Right atrium auricular region (tissue), 2 donors: ENCODE measurements at regions not wholly inside any gene's neighbourhood (a gene's known extent, or its start where the extent isn't known, plus 50 kb on each side); places are given as distances from the start of the nearest gene placed in this dataset.

Experiments
- DNase-seq: peaks from one replicate; pipeline ENCODE4 v3.0.0-alpha.2; 2019; ENCODE audit warnings: low spot score
- H3K27ac ChIP-seq, 2 donors: fragments of 200-600 bp; sonication (generic); 1 replicate in 1 of 2; 2 replicates in 1 of 2; pipeline ENCODE4 v1.5.1; 2016 to 2019
- H3K27me3 ChIP-seq, 2 donors: fragments of 200-600 bp; sonication (generic); one replicate each; pipeline versions ENCODE4 v1.5.1 to v1.6.0; 2017 to 2019
- H3K36me3 ChIP-seq: fragments of 200-600 bp; sonication (generic); one replicate; pipeline ENCODE4 v1.5.1; 2016
- H3K4me1 ChIP-seq, 2 donors: fragments of 200-600 bp; sonication (generic); one replicate each; pipeline versions ENCODE4 v1.5.1 to v1.6.0; 2017 to 2019
- H3K4me3 ChIP-seq, 2 donors: fragments of 200-600 bp; sonication (generic); 1 replicate in 1 of 2; 2 replicates in 1 of 2; pipeline ENCODE4 v1.5.1; 2017 to 2019; ENCODE audit warnings: mild to moderate bottlenecking in 1 of 2, moderate library complexity in 1 of 2
- H3K9me3 ChIP-seq, 2 donors: fragments of 200-600 bp; sonication (generic); one replicate each; pipeline ENCODE4 v1.5.1; 2019
- TF ChIP-seq, protein P1 (sequence below), 2 donors: fragments of 200-600 bp; sonication (generic); IDR thresholded peaks; one replicate each; pipeline ENCODE4 v1.5.1; 2019; ENCODE audit warnings: antibody characterized with exemption in 2 of 2

GRCh38 chr4:129420637-129421036, 324.7 kb downstream of the C4orf33 start:
- TF ChIP-seq, protein P1, sequence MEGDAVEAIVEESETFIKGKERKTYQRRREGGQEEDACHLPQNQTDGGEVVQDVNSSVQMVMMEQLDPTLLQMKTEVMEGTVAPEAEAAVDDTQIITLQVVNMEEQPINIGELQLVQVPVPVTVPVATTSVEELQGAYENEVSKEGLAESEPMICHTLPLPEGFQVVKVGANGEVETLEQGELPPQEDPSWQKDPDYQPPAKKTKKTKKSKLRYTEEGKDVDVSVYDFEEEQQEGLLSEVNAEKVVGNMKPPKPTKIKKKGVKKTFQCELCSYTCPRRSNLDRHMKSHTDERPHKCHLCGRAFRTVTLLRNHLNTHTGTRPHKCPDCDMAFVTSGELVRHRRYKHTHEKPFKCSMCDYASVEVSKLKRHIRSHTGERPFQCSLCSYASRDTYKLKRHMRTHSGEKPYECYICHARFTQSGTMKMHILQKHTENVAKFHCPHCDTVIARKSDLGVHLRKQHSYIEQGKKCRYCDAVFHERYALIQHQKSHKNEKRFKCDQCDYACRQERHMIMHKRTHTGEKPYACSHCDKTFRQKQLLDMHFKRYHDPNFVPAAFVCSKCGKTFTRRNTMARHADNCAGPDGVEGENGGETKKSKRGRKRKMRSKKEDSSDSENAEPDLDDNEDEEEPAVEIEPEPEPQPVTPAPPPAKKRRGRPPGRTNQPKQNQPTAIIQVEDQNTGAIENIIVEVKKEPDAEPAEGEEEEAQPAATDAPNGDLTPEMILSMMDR (IDR thresholded peaks at IDR 0.05): no peak
- H3K4me1 ChIP-seq: no peaks in the 10 kb centered on the region
- H3K27ac ChIP-seq: no peak overlapping the region
- DNase-seq: no peak
- H3K9me3 ChIP-seq: no peaks in the 10 kb centered on the region
- no peaks in the 10 kb centered on the region for H3K36me3 ChIP-seq
- H3K4me3 ChIP-seq: no peak overlapping the region
- no peaks in the 10 kb centered on the region for H3K27me3 ChIP-seq

- Histone ChIP-seq H3K4me3 (no peak overlapping the region), H3K4me1 (no peaks in the 10 kb centered on the region), H3K27me3 (no peaks in the 10 kb centered on the region), H3K27ac (no peak overlapping the region), H3K36me3 (no peaks in the 10 kb centered on the region), H3K9me3 (no peaks in the 10 kb centered on the region)
- TF ChIP-seq, protein P1 (IDR thresholded peaks at IDR 0.05): no peak
- no peak for DNase-seq
Observed at GRCh38 chr4:129422277-129422676, 326.3 kb downstream of the C4orf33 start.

DNA sequence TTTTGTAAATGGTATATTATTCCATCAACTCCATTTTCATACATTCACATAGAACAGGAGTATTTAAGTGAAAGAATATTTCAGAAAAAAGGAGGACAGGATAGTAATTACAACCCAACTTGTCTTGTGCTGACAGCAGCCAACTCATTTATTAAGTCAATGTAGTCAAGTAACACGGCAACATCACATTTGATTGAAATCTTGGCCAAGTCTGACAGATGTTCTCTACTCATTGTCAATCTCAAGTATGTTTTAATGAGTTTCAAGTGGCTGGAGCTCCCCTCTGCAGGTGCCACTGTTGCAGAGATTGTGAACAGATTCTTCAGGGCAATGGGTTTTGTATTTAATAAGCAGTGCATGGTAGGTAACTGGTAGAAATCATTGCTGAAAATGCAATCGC, 332.5 kb downstream of the C4orf33 start:
- H3K36me3 ChIP-seq: no peaks in the 10 kb centered on the region
- no peaks in the 10 kb centered on the region for H3K27me3 ChIP-seq
- no peaks in the 10 kb centered on the region for H3K9me3 ChIP-seq
- no peak for DNase-seq
- TF ChIP-seq, protein P1 (IDR thresholded peaks at IDR 0.05): no peak
- no peaks in the 10 kb centered on the region for H3K4me1 ChIP-seq
- no peak overlapping the region for H3K4me3 ChIP-seq
- H3K27ac ChIP-seq: no peak overlapping the region

GRCh38 chr4:129429581-129430320, 333.8 kb downstream of the C4orf33 start:
- Histone ChIP-seq H3K4me3 (no peak overlapping the region), H3K27me3 (no peaks in the 10 kb centered on the region), H3K27ac (no peak overlapping the region), H3K36me3 (no peaks in the 10 kb centered on the region), H3K4me1 (no peaks in the 10 kb centered on the region), H3K9me3 (no peaks in the 10 kb centered on the region)
- TF ChIP-seq, protein P1 (IDR thresholded peaks at IDR 0.05): no peak
- DNase-seq: no peak

DNA sequence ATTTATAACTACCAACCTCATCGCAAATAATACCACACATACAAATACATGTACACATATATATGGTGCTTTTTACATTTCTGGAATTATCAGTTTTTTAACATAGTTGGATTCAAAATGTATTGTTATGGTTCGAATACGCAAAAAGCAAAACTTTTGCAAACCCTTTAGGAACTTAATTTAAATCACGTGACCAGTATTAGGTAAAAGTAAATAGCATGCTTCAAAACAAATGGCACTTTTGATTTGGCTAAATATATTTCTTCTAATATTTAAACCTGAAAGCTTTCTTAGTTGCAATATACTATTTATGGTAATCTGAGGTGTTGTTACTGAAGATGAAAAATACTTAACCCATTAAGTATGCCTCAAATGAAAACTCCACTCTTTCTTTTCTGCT, 341.4 kb downstream of the C4orf33 start:
- no peak for DNase-seq
- Histone ChIP-seq H3K27ac (no peak overlapping the region), H3K9me3 (no peaks in the 10 kb centered on the region), H3K4me3 (no peak overlapping the region), H3K36me3 (no peaks in the 10 kb centered on the region), H3K4me1 (no peaks in the 10 kb centered on the region), H3K27me3 (no peaks in the 10 kb centered on the region)
- TF ChIP-seq, protein P1 (IDR thresholded peaks at IDR 0.05): no peak

DNA sequence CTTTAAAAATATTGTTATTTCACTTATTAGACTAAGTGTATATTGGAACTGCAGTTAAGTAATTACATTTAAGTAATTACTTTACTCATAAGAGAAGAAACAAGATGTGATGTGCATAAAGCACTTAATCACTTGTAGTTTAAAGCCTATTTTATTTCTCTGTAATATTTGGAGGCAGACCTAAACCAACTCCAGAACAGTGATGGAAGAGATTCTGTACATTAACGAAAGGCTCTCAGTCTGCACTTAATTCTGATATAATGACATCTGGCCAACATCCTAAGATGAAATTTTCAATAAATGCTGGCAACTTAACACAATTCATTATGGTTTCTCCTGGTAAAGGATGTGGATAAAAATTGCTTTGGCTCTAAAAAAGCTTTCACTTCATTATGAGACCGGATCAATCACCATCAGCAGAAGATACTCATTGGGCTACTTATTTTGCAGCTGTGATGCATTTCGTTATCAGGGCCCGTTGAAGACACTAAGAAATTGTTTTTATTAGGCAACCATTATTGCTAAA, 342.6 kb downstream of the C4orf33 start:
- Histone ChIP-seq H3K9me3 (no peaks in the 10 kb centered on the region), H3K27ac (no peak overlapping the region), H3K4me1 (no peaks in the 10 kb centered on the region), H3K27me3 (no peaks in the 10 kb centered on the region), H3K36me3 (no peaks in the 10 kb centered on the region), H3K4me3 (no peak overlapping the region)
- TF ChIP-seq, protein P1 (IDR thresholded peaks at IDR 0.05): no peak
- no peak for DNase-seq
